GM23338 (cell line): ENCODE measurements at regions not wholly inside any gene's neighbourhood (a gene's known extent, or its start where the extent isn't known, plus 50 kb on each side); places are given as distances from the start of the nearest gene placed in this dataset.

Experiments used
- ATAC-seq: fragments of 200-7000 bp; cut with Tn5 transposase; 3 replicates; pipeline ENCODE4 v1.9.1; 2020
- DNase-seq: peaks from one replicate; pipeline ENCODE4 v3.0.0-alpha.2; 2015; ENCODE audit warnings: low spot score
- H2AFZ ChIP-seq: fragments of 200-600 bp; sonication (generic); 2 replicates; pipeline ENCODE4 v1.8.0; 2016; ENCODE audit warnings: antibody characterized with exemption, mild to moderate bottlenecking, moderate library complexity
- H3F3A ChIP-seq: fragments of 200-600 bp; sonication (generic); replicated peaks from 2 replicates; pipeline ENCODE4 v1.8.0; 2017; ENCODE audit warnings: antibody characterized with exemption, mixed run types, low read depth
- H3K27ac ChIP-seq: fragments of 200-600 bp; sonication (generic); 2 replicates; pipeline ENCODE4 v1.6.1; 2016; ENCODE audit warnings: low read depth
- H3K27me3 ChIP-seq: fragments of 200-600 bp; sonication (generic); 2 replicates; pipeline ENCODE4 v1.8.0; 2016; ENCODE audit warnings: mild to moderate bottlenecking, mixed run types, moderate library complexity; ENCODE audit not compliant: insufficient read depth
- H3K36me3 ChIP-seq: fragments of 200-600 bp; sonication (generic); 2 replicates; pipeline ENCODE4 v1.8.0; 2016; ENCODE audit warnings: mild to moderate bottlenecking; ENCODE audit not compliant: insufficient read depth
- H3K4me1 ChIP-seq: fragments of 200-600 bp; sonication (generic); 2 replicates; pipeline ENCODE4 v1.8.0; 2016; ENCODE audit warnings: mild to moderate bottlenecking, moderate library complexity; ENCODE audit not compliant: insufficient read depth
- H3K4me2 ChIP-seq: fragments of 200-600 bp; sonication (generic); 2 replicates; pipeline ENCODE4 v1.7.1; 2017; ENCODE audit warnings: mixed run types
- H3K4me3 ChIP-seq: fragments of 200-600 bp; sonication (generic); 2 replicates; pipeline ENCODE4 v1.6.1; 2016; ENCODE audit warnings: mixed run types
- H3K79me2 ChIP-seq: fragments of 200-600 bp; sonication (generic); replicated peaks from 2 replicates; pipeline ENCODE4 v1.8.0; 2017; ENCODE audit warnings: mild to moderate bottlenecking; ENCODE audit not compliant: insufficient read depth
- H3K9me2 ChIP-seq: fragments of 200-600 bp; sonication (generic); 2 replicates; pipeline ENCODE4 v1.8.0; 2017; ENCODE audit not compliant: insufficient read depth
- H4K20me1 ChIP-seq: fragments of 200-600 bp; sonication (generic); replicated peaks from 2 replicates; pipeline ENCODE4 v1.8.0; 2017; ENCODE audit warnings: mild to moderate bottlenecking; ENCODE audit not compliant: insufficient read depth
- H3K27ac Mint-ChIP-seq: 2 replicates; pipeline ENCODE4 v1.8.0; 2020; ENCODE audit warnings: inconsistent platforms, mild to moderate bottlenecking, moderate library complexity, mixed read lengths
- H3K27me3 Mint-ChIP-seq: 3 replicates; pipeline ENCODE4 v1.8.0; 2022; ENCODE audit warnings: low read depth, mild to moderate bottlenecking, moderate library complexity, mixed read lengths, inconsistent platforms; ENCODE audit not compliant: insufficient read depth, poor library complexity
- H3K36me3 Mint-ChIP-seq: 3 replicates; pipeline ENCODE4 v1.8.0; 2021; ENCODE audit warnings: low read depth, mild to moderate bottlenecking, inconsistent platforms, moderate library complexity, mixed read lengths
- H3K4me1 Mint-ChIP-seq: 3 replicates; pipeline ENCODE4 v1.8.0; 2020; ENCODE audit warnings: mild to moderate bottlenecking, inconsistent platforms, mixed read lengths
- H3K4me3 Mint-ChIP-seq: 3 replicates; pipeline ENCODE4 v1.8.0; 2021; ENCODE audit warnings: moderate library complexity, mild to moderate bottlenecking, inconsistent platforms, mixed read lengths
- H3K9me3 Mint-ChIP-seq: 3 replicates; pipeline ENCODE4 v1.8.0; 2020; ENCODE audit warnings: moderate library complexity, mild to moderate bottlenecking, inconsistent platforms, mixed read lengths
- CREB1 ChIP-seq: fragments of 250-450 bp; sonication (Bioruptor Pico); IDR thresholded peaks from 2 replicates; pipeline ENCODE4 v1.5.0; 2020; ENCODE audit warnings: low read depth, mild to moderate bottlenecking, moderate library complexity
- EZH2 ChIP-seq: fragments of 200-600 bp; sonication (generic); IDR thresholded peaks from one replicate; pipeline ENCODE4 v1.8.0; 2017; ENCODE audit warnings: antibody characterized with exemption, mild to moderate bottlenecking, low read depth; ENCODE audit not compliant: unreplicated experiment
- NANOG ChIP-seq: IDR thresholded peaks from 2 replicates; pipeline ENCODE4 v1.6.1; 2016; ENCODE audit warnings: antibody characterized with exemption, borderline replicate concordance
- TF ChIP-seq, protein P1 (sequence below): fragments of 250-450 bp; sonication (Bioruptor Pico); IDR thresholded peaks from 2 replicates; pipeline ENCODE4 v1.5.0; 2020; ENCODE audit warnings: mild to moderate bottlenecking, moderate library complexity

DNA sequence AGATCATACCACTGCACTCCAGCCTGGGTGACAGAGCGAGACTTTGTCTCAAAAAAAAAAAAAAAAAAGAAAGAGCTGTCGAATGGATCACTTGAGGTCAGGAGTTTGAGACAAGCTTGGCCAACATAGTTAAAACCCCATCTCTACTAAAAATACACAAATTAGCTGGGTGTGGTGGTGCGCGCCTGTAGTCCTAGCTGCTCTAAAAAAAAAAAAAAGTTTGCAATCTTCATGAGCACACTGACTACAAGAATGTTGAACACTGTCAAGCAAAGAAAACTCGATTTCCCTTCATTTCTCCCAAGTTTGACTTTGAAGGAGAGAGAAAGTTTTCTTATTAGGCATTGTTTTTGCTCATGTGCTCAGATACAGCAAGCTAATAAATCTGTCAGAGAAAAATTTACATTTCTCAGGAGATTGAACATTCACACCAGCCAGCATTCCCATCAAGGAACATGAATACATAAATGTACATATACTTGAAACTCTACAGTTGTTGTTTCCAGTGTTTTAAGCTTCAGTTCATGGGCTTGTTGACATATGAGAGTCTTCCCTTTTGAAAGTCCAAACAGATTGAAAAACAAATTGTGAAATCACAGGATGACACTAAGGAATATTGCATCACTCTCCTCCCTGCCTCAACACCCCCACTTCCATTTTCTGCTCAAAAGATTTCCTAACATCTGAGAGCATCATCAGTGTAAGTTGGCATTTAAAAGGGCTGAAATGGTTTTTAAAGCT is 81.8 kb downstream of the ARRDC3 start (continued):
- TF ChIP-seq, protein P1, sequence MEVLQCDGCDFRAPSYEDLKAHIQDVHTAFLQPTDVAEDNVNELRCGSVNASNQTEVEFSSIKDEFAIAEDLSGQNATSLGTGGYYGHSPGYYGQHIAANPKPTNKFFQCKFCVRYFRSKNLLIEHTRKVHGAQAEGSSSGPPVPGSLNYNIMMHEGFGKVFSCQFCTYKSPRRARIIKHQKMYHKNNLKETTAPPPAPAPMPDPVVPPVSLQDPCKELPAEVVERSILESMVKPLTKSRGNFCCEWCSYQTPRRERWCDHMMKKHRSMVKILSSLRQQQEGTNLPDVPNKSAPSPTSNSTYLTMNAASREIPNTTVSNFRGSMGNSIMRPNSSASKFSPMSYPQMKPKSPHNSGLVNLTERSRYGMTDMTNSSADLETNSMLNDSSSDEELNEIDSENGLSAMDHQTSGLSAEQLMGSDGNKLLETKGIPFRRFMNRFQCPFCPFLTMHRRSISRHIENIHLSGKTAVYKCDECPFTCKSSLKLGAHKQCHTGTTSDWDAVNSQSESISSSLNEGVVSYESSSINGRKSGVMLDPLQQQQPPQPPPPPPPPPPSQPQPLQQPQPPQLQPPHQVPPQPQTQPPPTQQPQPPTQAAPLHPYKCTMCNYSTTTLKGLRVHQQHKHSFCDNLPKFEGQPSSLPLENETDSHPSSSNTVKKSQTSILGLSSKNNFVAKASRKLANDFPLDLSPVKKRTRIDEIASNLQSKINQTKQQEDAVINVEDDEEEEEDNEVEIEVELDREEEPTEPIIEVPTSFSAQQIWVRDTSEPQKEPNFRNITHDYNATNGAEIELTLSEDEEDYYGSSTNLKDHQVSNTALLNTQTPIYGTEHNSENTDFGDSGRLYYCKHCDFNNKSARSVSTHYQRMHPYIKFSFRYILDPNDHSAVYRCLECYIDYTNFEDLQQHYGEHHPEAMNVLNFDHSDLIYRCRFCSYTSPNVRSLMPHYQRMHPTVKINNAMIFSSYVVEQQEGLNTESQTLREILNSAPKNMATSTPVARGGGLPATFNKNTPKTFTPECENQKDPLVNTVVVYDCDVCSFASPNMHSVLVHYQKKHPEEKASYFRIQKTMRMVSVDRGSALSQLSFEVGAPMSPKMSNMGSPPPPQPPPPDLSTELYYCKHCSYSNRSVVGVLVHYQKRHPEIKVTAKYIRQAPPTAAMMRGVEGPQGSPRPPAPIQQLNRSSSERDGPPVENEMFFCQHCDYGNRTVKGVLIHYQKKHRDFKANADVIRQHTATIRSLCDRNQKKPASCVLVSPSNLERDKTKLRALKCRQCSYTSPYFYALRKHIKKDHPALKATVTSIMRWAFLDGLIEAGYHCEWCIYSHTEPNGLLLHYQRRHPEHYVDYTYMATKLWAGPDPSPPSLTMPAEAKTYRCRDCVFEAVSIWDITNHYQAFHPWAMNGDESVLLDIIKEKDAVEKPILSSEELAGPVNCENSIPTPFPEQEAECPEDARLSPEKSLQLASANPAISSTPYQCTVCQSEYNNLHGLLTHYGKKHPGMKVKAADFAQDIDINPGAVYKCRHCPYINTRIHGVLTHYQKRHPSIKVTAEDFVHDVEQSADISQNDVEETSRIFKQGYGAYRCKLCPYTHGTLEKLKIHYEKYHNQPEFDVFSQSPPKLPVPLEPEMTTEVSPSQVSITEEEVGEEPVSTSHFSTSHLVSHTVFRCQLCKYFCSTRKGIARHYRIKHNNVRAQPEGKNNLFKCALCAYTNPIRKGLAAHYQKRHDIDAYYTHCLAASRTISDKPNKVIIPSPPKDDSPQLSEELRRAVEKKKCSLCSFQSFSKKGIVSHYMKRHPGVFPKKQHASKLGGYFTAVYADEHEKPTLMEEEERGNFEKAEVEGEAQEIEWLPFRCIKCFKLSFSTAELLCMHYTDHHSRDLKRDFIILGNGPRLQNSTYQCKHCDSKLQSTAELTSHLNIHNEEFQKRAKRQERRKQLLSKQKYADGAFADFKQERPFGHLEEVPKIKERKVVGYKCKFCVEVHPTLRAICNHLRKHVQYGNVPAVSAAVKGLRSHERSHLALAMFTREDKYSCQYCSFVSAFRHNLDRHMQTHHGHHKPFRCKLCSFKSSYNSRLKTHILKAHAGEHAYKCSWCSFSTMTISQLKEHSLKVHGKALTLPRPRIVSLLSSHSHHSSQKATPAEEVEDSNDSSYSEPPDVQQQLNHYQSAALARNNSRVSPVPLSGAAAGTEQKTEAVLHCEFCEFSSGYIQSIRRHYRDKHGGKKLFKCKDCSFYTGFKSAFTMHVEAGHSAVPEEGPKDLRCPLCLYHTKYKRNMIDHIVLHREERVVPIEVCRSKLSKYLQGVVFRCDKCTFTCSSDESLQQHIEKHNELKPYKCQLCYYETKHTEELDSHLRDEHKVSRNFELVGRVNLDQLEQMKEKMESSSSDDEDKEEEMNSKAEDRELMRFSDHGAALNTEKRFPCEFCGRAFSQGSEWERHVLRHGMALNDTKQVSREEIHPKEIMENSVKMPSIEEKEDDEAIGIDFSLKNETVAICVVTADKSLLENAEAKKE (CRISPR knock-in tag) = no peak
- TF ChIP-seq NANOG = no peak
- TF ChIP-seq EZH2 = no peak

DNA sequence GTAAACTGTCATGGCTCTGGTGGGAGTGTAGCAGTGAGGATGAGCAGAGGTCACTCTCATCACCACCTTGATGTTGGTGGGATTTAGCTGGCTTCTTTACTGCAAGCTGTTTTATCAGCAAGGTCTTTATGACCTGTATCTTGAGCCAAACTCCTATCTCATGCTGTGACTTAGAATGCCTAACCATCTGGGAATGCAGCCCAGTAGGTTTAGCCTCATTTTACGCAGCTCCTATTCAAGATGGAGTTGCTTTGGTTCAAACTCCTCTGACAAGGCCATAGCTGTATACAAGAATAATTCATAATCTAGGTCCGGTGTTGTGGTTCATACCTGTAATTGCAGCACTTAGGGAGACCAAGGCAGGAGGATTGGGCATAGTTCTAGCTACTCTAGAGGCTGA is 85.1 kb downstream of the ARRDC3 start:
- H3K79me2 ChIP-seq = no peaks in the 10 kb centered on the region
- peaks cover 4% of the 10 kb centered on the region for H3K4me1 ChIP-seq
- no peak overlapping the region for H3K4me3 Mint-ChIP-seq
- ATAC-seq = no peak
- H3K4me2 ChIP-seq = no peak overlapping the region
- 0 out of 2 replicates have a peak overlapping the region, but pooled peaks have one; percentile 23 for H2AFZ ChIP-seq
- no peaks in the 10 kb centered on the region for H3K9me3 Mint-ChIP-seq
- H3K27me3 Mint-ChIP-seq = no peaks in the 10 kb centered on the region
- no peaks in the 10 kb centered on the region for H3K9me2 ChIP-seq
- H3K36me3 Mint-ChIP-seq = no peaks in the 10 kb centered on the region
- H3K27ac Mint-ChIP-seq = no peak overlapping the region
- no peak for DNase-seq
- H3F3A ChIP-seq = no peaks in the 10 kb centered on the region
- no peaks in the 10 kb centered on the region for H3K36me3 ChIP-seq
- no peaks in the 10 kb centered on the region for H4K20me1 ChIP-seq
- TF ChIP-seq CREB1 (CRISPR knock-in tag) = no peak
- H3K27me3 ChIP-seq = no peaks in the 10 kb centered on the region
- H3K4me1 Mint-ChIP-seq = peaks cover 4% of the 10 kb centered on the region
- no peak overlapping the region for H3K4me3 ChIP-seq
- H3K27ac ChIP-seq = no peak overlapping the region
